H1 (cell line): ENCODE measurements at regions not wholly inside any gene's neighbourhood (a gene's known extent, or its start where the extent isn't known, plus 50 kb on each side); places are given as distances from the start of the nearest gene placed in this dataset.

Experiments
- CBX5 ChIP-seq: fragments of 300-800, 300-1000 bp; sonication (generic); IDR thresholded peaks from 2 replicates; pipeline ENCODE4 v1.7.1; 2016; ENCODE audit warnings: antibody characterized with exemption, low read length, low read depth
- EP300 ChIP-seq, 2 experiments: IDR thresholded peaks; 1 replicate in 1 of 2; 2 replicates in 1 of 2; pipeline ENCODE4 v1.6.1; 2011 to 2012; ENCODE audit warnings: low read depth in 2 of 2, low read length in 2 of 2, mild to moderate bottlenecking in 2 of 2, borderline replicate concordance in 1 of 2, inconsistent platforms in 1 of 2, moderate library complexity in 1 of 2
- EZH2 ChIP-seq: fragments of 200-600 bp; sonication (generic); IDR thresholded peaks from 2 replicates; pipeline ENCODE4 v1.7.1; 2012; ENCODE audit warnings: low read depth, mild to moderate bottlenecking, moderate library complexity, low read length, inconsistent platforms; ENCODE audit not compliant: severe bottlenecking
- HDAC2 ChIP-seq, 2 experiments: fragments of 300-600 bp in 1 of 2; sonication (generic) in 1 of 2; IDR thresholded peaks; 2 replicates each; pipeline ENCODE4 v1.6.1; 2011 to 2012; ENCODE audit warnings: low read depth in 2 of 2, low read length in 2 of 2, mild to moderate bottlenecking in 2 of 2, moderate library complexity in 2 of 2, borderline replicate concordance in 1 of 2, inconsistent platforms in 1 of 2
- KDM1A ChIP-seq: fragments of 200-600, 300-600 bp; sonication (generic); IDR thresholded peaks from 2 replicates; pipeline ENCODE4 v1.7.1; 2016; ENCODE audit warnings: mild to moderate bottlenecking, low read length, borderline replicate concordance
- MAFK ChIP-seq: IDR thresholded peaks from 2 replicates; pipeline ENCODE4 v1.6.1; 2012; ENCODE audit warnings: low read depth, mild to moderate bottlenecking, improper control_type of control experiment, low read length
- POLR2A ChIP-seq, 2 experiments: IDR thresholded peaks; 1 replicate in 1 of 2; 2 replicates in 1 of 2; pipeline ENCODE4 v1.6.1; 2011; ENCODE audit warnings: low read depth in 2 of 2, low read length in 2 of 2, mild to moderate bottlenecking in 2 of 2; ENCODE audit errors: control extremely low read depth in 1 of 2
- POLR2AphosphoS5 ChIP-seq: IDR thresholded peaks from 2 replicates; pipeline ENCODE4 v1.6.1; 2011; ENCODE audit warnings: low read depth, low read length
- RFX5 ChIP-seq: IDR thresholded peaks from 2 replicates; pipeline ENCODE4 v1.6.1; 2011; ENCODE audit warnings: low read depth, low read length, improper control_type of control experiment, borderline replicate concordance
- SIN3A ChIP-seq, 2 experiments: IDR thresholded peaks in 1 of 2; conservative IDR thresholded peaks in 1 of 2; 2 replicates each; pipeline ENCODE4 v1.6.1; 2011 to 2012; ENCODE audit warnings: low read length in 2 of 2, improper control_type of control experiment in 1 of 2, low read depth in 1 of 2, mild to moderate bottlenecking in 1 of 2
- TAF1 ChIP-seq: IDR thresholded peaks from 2 replicates; pipeline ENCODE4 v1.6.1; 2011; ENCODE audit warnings: mild to moderate bottlenecking, low read depth, low read length
- TEAD4 ChIP-seq: IDR thresholded peaks from 2 replicates; pipeline ENCODE4 v1.6.1; 2012; ENCODE audit warnings: low read depth, low read length, inconsistent platforms, mixed read lengths
- TF ChIP-seq, protein P1 (sequence below), 3 experiments: IDR thresholded peaks; 1 replicate in 2 of 3; 2 replicates in 1 of 3; pipeline versions ENCODE4 v1.5.1 to v1.6.1; 2011; ENCODE audit warnings: low read length in 3 of 3, mild to moderate bottlenecking in 3 of 3, inconsistent platforms in 2 of 3, low read depth in 1 of 3, moderate library complexity in 1 of 3; ENCODE audit not compliant: insufficient read depth in 1 of 3; ENCODE audit errors: control extremely low read depth in 1 of 3
- TF ChIP-seq, protein P2 (sequence below): IDR thresholded peaks from 2 replicates; pipeline ENCODE4 v1.6.1; 2011; ENCODE audit warnings: low read length, improper control_type of control experiment

DNA sequence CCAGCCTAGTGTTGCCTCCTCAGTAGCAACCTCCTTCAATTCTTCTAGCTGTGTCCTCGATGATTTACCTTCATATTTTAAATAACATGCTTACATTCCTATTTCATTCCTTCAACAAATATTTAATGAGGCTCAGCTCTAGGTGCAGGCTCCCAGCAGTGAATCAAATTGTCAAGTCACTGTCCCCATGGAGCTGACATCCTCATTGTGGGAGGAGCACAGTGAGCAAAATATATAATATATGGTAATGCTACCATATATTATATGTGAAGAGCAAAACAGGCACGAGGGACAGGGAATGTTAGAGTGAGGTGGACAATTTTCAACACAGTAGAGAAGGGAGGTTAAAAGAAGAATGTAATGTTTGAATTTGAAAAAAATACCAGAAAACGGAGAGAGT is 869.1 kb downstream of the SLC4A3 start:
- TF ChIP-seq HDAC2 (IDR thresholded peaks at IDR 0.05; ENCODE audit: borderline replicate concordance in 1 of 2, low read depth in 2 of 2, low read length in 2 of 2) (no peak), EP300 (IDR thresholded peaks at IDR 0.05; ENCODE audit: borderline replicate concordance in 1 of 2, low read depth in 2 of 2, low read length in 2 of 2) (no peak), TAF1 (no peak), POLR2AphosphoS5 (no peak), TEAD4 (no peak), SIN3A (conservative IDR thresholded peaks at IDR 0.05 in 1 of 2, IDR thresholded peaks at IDR 0.05 in 1 of 2; ENCODE audit: low read depth in 1 of 2, low read length in 2 of 2) (no peak), POLR2A (IDR thresholded peaks at IDR 0.05; ENCODE audit: control extremely low read depth in 1 of 2, low read depth in 2 of 2, low read length in 2 of 2) (no peak), KDM1A (no peak), RFX5 (no peak), CBX5 (no peak), MAFK (no peak), EZH2 (no peak)
- TF ChIP-seq, protein P1, sequence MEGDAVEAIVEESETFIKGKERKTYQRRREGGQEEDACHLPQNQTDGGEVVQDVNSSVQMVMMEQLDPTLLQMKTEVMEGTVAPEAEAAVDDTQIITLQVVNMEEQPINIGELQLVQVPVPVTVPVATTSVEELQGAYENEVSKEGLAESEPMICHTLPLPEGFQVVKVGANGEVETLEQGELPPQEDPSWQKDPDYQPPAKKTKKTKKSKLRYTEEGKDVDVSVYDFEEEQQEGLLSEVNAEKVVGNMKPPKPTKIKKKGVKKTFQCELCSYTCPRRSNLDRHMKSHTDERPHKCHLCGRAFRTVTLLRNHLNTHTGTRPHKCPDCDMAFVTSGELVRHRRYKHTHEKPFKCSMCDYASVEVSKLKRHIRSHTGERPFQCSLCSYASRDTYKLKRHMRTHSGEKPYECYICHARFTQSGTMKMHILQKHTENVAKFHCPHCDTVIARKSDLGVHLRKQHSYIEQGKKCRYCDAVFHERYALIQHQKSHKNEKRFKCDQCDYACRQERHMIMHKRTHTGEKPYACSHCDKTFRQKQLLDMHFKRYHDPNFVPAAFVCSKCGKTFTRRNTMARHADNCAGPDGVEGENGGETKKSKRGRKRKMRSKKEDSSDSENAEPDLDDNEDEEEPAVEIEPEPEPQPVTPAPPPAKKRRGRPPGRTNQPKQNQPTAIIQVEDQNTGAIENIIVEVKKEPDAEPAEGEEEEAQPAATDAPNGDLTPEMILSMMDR (IDR thresholded peaks at IDR 0.05; ENCODE audit: control extremely low read depth in 1 of 3, insufficient read depth in 1 of 3, low read depth in 1 of 3, low read length in 3 of 3), result no peak
- TF ChIP-seq, protein P2, sequence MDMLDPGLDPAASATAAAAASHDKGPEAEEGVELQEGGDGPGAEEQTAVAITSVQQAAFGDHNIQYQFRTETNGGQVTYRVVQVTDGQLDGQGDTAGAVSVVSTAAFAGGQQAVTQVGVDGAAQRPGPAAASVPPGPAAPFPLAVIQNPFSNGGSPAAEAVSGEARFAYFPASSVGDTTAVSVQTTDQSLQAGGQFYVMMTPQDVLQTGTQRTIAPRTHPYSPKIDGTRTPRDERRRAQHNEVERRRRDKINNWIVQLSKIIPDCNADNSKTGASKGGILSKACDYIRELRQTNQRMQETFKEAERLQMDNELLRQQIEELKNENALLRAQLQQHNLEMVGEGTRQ, result no peak
